ENCODE measurements at regions not wholly inside any gene's neighbourhood (a gene's known extent, or its start where the extent isn't known, plus 50 kb on each side); places are given as distances from the start of the nearest gene placed in this dataset.

- Histone ChIP-seq H4K8ac (ENCODE audit: extremely low read depth, insufficient read depth, low read length) (no peak overlapping the region), H3K18ac (ENCODE audit: extremely low read depth, low read length) (no peak overlapping the region), H2AFZ (ENCODE audit: low read length) (no peak overlapping the region), H4K91ac (replicated peaks; ENCODE audit: insufficient read length, low read length) (no peak overlapping the region), H4K20me1 (replicated peaks in 1 of 2; ENCODE audit: control insufficient read depth in 1 of 2, insufficient read depth in 2 of 2, low read length in 2 of 2) (no peaks in the 10 kb centered on the region), H3K27ac (ENCODE audit: low read depth, low read length) (no peak overlapping the region), H3K79me1 (ENCODE audit: low read depth, low read length) (no peaks in the 10 kb centered on the region), H3K27me3 (replicated peaks in 1 of 4; ENCODE audit: control insufficient read depth in 3 of 4, extremely low read depth in 1 of 4, insufficient read depth in 3 of 4, low read length in 3 of 4) (no peaks in the 10 kb centered on the region), H3K79me2 (ENCODE audit: control insufficient read depth in 1 of 2, insufficient read depth in 2 of 2, low read length in 2 of 2) (no peaks in the 10 kb centered on the region), H2BK120ac (replicated peaks; ENCODE audit: low read depth, low read length) (no peak overlapping the region), H3K36me3 (ENCODE audit: control insufficient read depth in 2 of 4, insufficient read depth in 4 of 4, low read length in 3 of 4) (no peaks in the 10 kb centered on the region), H2BK12ac (ENCODE audit: low read depth, low read length) (no peak overlapping the region), H3K9me3 (ENCODE audit: insufficient read depth in 2 of 2, low read depth in 1 of 2, low read length in 1 of 2) (no peaks in the 10 kb centered on the region), H3K56ac (replicated peaks; ENCODE audit: insufficient read length, low read depth, low read length) (no peak overlapping the region), H3K4me1 (replicated peaks in 1 of 4; ENCODE audit: control insufficient read depth in 3 of 4, insufficient read depth in 4 of 4, low read length in 3 of 4) (no peaks in the 10 kb centered on the region), H3K23me2 (ENCODE audit: low read depth, low read length) (no peaks in the 10 kb centered on the region), H3K4ac (replicated peaks; ENCODE audit: insufficient read length, low read depth, low read length) (no peak overlapping the region), H2BK5ac (ENCODE audit: low read depth, low read length) (no peak overlapping the region), H3K4me2 (ENCODE audit: insufficient read depth in 1 of 2, low read depth in 2 of 2, low read length in 2 of 2) (no peak overlapping the region), H3K23ac (ENCODE audit: insufficient read length) (no peak overlapping the region), H3K9ac (replicated peaks in 1 of 4; ENCODE audit: extremely low read depth in 1 of 4, low read depth in 3 of 4, low read length in 3 of 4) (no peak overlapping the region), H2BK15ac (ENCODE audit: low read length) (no peak overlapping the region), H3K14ac (ENCODE audit: insufficient read length) (no peak overlapping the region), H3K4me3 (ENCODE audit: extremely low read depth in 1 of 4, insufficient read depth in 2 of 4, low read depth in 3 of 4, low read length in 4 of 4) (no peak overlapping the region), H2BK20ac (ENCODE audit: low read length) (no peak overlapping the region), H4K5ac (ENCODE audit: insufficient read length, low read depth, low read length) (no peak overlapping the region), H2AK5ac (ENCODE audit: low read depth, low read length) (no peak overlapping the region)
- TF ChIP-seq FOSL1 (IDR thresholded peaks at IDR 0.05; ENCODE audit: insufficient read depth, low read depth, low read length) (no peak), TBP (IDR thresholded peaks at IDR 0.05; ENCODE audit: low read depth, low read length) (no peak), TAF1 (IDR thresholded peaks at IDR 0.05; ENCODE audit: low read depth, low read length) (no peak), YY1 (IDR thresholded peaks at IDR 0.05; ENCODE audit: low read depth, low read length) (no peak), SRF (IDR thresholded peaks at IDR 0.05; ENCODE audit: low read depth, low read length) (no peak), SAP30 (IDR thresholded peaks at IDR 0.05; ENCODE audit: insufficient read depth, insufficient replicate concordance, low read length) (no peak)
- POLR2A ChIA-PET (ENCODE audit: partially characterized antibody), result interaction anchor here (0.8 kb wide), 1 partner anchor 9 kb away, joined by 3 read pairs; no protein-coding TSS in a partner anchor
- DNase-seq (ENCODE audit: low read depth in 1 of 2, low spot score in 2 of 2), result no peak
- 82% methylated on average over 7 of the region's 7 CpGs; no CpG with 5 or more reads in 1 of the 2 experiments for WGBS, 2 experiments (ENCODE audit: extremely low coverage in 1 of 2, insufficient coverage in 1 of 2, insufficient read length in 1 of 2, insufficient replicate concordance in 2 of 2, low coverage in 1 of 2, low lambda C conversion rate in 2 of 2, missing lambda C conversion rate in 1 of 2)
- CTCF ChIA-PET (ENCODE audit: partially characterized antibody), result interaction anchor here (1.3 kb wide), 1 partner anchor 8 kb away, joined by 5 read pairs; no protein-coding TSS in a partner anchor
- FAIRE-seq, result no peak
Observed at GRCh38 chr11:27874998-27875830, 175.0 kb upstream of the BDNF start.
